ENCODE measurements at regions not wholly inside any gene's neighbourhood (a gene's known extent, or its start where the extent isn't known, plus 50 kb on each side); places are given as distances from the start of the nearest gene placed in this dataset.

- TF ChIP-seq GATAD2A (CRISPR knock-in tag; IDR thresholded peaks at IDR 0.05): no peak
- TF ChIP-seq ZNF646 (CRISPR knock-in tag; IDR thresholded peaks at IDR 0.05): no peak
- no peak for TF ChIP-seq ARHGAP35 (CRISPR knock-in tag; IDR thresholded peaks at IDR 0.05; ENCODE audit: borderline replicate concordance)
- TF ChIP-seq HMGXB4 (CRISPR knock-in tag; IDR thresholded peaks at IDR 0.05; ENCODE audit: borderline replicate concordance in 1 of 2, low read depth in 1 of 2): no peak
- TF ChIP-seq ZBTB20 (CRISPR knock-in tag; IDR thresholded peaks at IDR 0.05; ENCODE audit: borderline replicate concordance, low read depth): no peak
- no peak for TF ChIP-seq ZNF264 (CRISPR knock-in tag; IDR thresholded peaks at IDR 0.05)
- TF ChIP-seq ZNF496 (CRISPR knock-in tag; IDR thresholded peaks at IDR 0.05; ENCODE audit: insufficient replicate concordance): no peak
- no peak for TF ChIP-seq ZMAT5 (CRISPR knock-in tag; IDR thresholded peaks at IDR 0.05; ENCODE audit: borderline replicate concordance, low read depth)
Observed at GRCh38 chr2:225171350-225171749, 129.1 kb upstream of the DOCK10 start (continued).
